Endothelial cell of umbilical vein (primary cell): ENCODE measurements at regions not wholly inside any gene's neighbourhood (a gene's known extent, or its start where the extent isn't known, plus 50 kb on each side); places are given as distances from the start of the nearest gene placed in this dataset.

Experiments used
- BruUV-seq: library from RNA; stranded (reverse); fragments of 400-500 nt; replicated peaks from 2 replicates; lab custom pipeline; 2021; lab: Mats Ljungman, UMichigan
- CTCF ChIA-PET: fragments of 300-600, 350-600 bp; sonication (Branson Sonifier 250); formaldehyde crosslinking; loops from one replicate; lab custom pipeline; 2021; ENCODE audit warnings: antibody characterized with exemption, inconsistent platforms; lab: Charles Lee
- POLR2A ChIA-PET: fragments of 300-600, 350-600 bp; sonication (Branson Sonifier 250); formaldehyde crosslinking; loops from one replicate; lab custom pipeline; 2021; ENCODE audit warnings: antibody characterized with exemption, inconsistent platforms; lab: Charles Lee
- DNase-seq: peaks from one replicate; pipeline ENCODE4 v3.0.0-alpha.2; 2011; ENCODE audit warnings: low read depth, low spot score
- FAIRE-seq: peaks from 2 replicates; lab custom pipeline; 2011; peaks lifted over from hg19 to GRCh38; lab: Jason Lieb, UNC
- H2AFZ ChIP-seq: 2 replicates; pipeline ENCODE4 v1.6.0; 2012; ENCODE audit warnings: low read depth, low read length, control low read depth, inconsistent platforms
- H3K27ac ChIP-seq: 2 replicates; pipeline ENCODE4 v1.5.1; 2011; ENCODE audit warnings: low read depth, mild to moderate bottlenecking, control low read depth, low read length, moderate library complexity; ENCODE audit not compliant: insufficient read depth
- H3K27me3 ChIP-seq, 2 experiments: 2 replicates each; pipeline versions ENCODE4 v1.6.0 to v1.6.1; 2011; ENCODE audit warnings: low read length in 2 of 2, mixed read lengths in 1 of 2; ENCODE audit not compliant: control insufficient read depth in 2 of 2, insufficient read depth in 2 of 2
- H3K36me3 ChIP-seq, 2 experiments: 2 replicates in 1 of 2; 3 replicates in 1 of 2; pipeline ENCODE4 v1.5.1; 2011; ENCODE audit warnings: low read length in 2 of 2, mild to moderate bottlenecking in 1 of 2, moderate library complexity in 1 of 2; ENCODE audit not compliant: control insufficient read depth in 2 of 2, insufficient read depth in 2 of 2; ENCODE audit errors: extremely low read depth in 1 of 2
- H3K4me1 ChIP-seq: 3 replicates; pipeline ENCODE4 v1.5.1; 2011; ENCODE audit warnings: mild to moderate bottlenecking, low read length; ENCODE audit not compliant: control insufficient read depth, insufficient read depth; ENCODE audit errors: extremely low read depth
- H3K4me2 ChIP-seq: 2 replicates; pipeline ENCODE4 v1.6.1; 2011; ENCODE audit warnings: low read length, control low read depth, mixed read lengths; ENCODE audit not compliant: insufficient read depth
- H3K4me3 ChIP-seq, 3 experiments: fragments of 200-600 bp in 1 of 3; sonication (generic), shearing (Covaris generic) in 1 of 3; replicated peaks in 1 of 3; 2 replicates each; pipeline ENCODE4 v1.5.1; 2011 to 2016; ENCODE audit warnings: control low read depth in 3 of 3, low read length in 3 of 3, mild to moderate bottlenecking in 2 of 3, inconsistent platforms in 1 of 3, low read depth in 1 of 3, moderate library complexity in 1 of 3; ENCODE audit not compliant: insufficient read depth in 1 of 3
- H3K79me2 ChIP-seq: 2 replicates; pipeline ENCODE4 v1.6.0; 2012; ENCODE audit warnings: low read length, inconsistent platforms; ENCODE audit not compliant: control insufficient read depth, insufficient read depth
- H3K9ac ChIP-seq: replicated peaks from 2 replicates; pipeline ENCODE3; 2011; ENCODE audit warnings: low read length, control low read depth; ENCODE audit not compliant: insufficient read depth; ENCODE audit errors: extremely low read depth
- H3K9me1 ChIP-seq: replicated peaks from 3 replicates; pipeline ENCODE4 v1.6.0; 2011; ENCODE audit warnings: mild to moderate bottlenecking, low read length; ENCODE audit not compliant: control insufficient read depth, insufficient read depth; ENCODE audit errors: extremely low read depth
- H3K9me3 ChIP-seq: replicated peaks from 2 replicates; pipeline ENCODE4 v1.5.1; 2012; ENCODE audit warnings: low read length, inconsistent platforms; ENCODE audit not compliant: control insufficient read depth, insufficient read depth
- H4K20me1 ChIP-seq: replicated peaks from 2 replicates; pipeline ENCODE3; 2011; ENCODE audit warnings: mild to moderate bottlenecking, low read length; ENCODE audit not compliant: control insufficient read depth, insufficient read depth; ENCODE audit errors: extremely low read depth
- CTCF ChIP-seq, 2 donors: IDR thresholded peaks; 1 replicate in 1 of 2; 2 replicates in 1 of 2; pipeline ENCODE4 v1.5.1; 2011; ENCODE audit warnings: low read length in 2 of 2, mild to moderate bottlenecking in 2 of 2, moderate library complexity in 2 of 2, control low read depth in 1 of 2, inconsistent platforms in 1 of 2, low read depth in 1 of 2; ENCODE audit not compliant: insufficient read depth in 1 of 2; ENCODE audit errors: extremely low read depth in 1 of 2
- EZH2 ChIP-seq: IDR thresholded peaks from 2 replicates; pipeline ENCODE4 v1.6.1; 2012; ENCODE audit warnings: borderline replicate concordance, low read depth, mild to moderate bottlenecking, moderate library complexity, low read length, inconsistent platforms; ENCODE audit not compliant: severe bottlenecking
- FOS ChIP-seq: IDR thresholded peaks from 2 replicates; pipeline ENCODE4 v1.6.1; 2011; ENCODE audit warnings: mild to moderate bottlenecking, low read length, moderate library complexity, borderline replicate concordance; ENCODE audit not compliant: insufficient read depth
- GATA2 ChIP-seq: IDR thresholded peaks from 2 replicates; pipeline ENCODE4 v1.7.0; 2011; ENCODE audit warnings: low read depth, mild to moderate bottlenecking, moderate library complexity, mixed read lengths, low read length; ENCODE audit not compliant: insufficient read length, insufficient read depth
- JUN ChIP-seq: IDR thresholded peaks from 2 replicates; pipeline ENCODE4 v1.6.1; 2011; ENCODE audit warnings: borderline replicate concordance, low read depth; ENCODE audit not compliant: insufficient read length, insufficient read depth
- MAX ChIP-seq: IDR thresholded peaks from 2 replicates; pipeline ENCODE4 v1.6.1; 2011; ENCODE audit not compliant: insufficient read depth, insufficient read length
- MYC ChIP-seq: IDR thresholded peaks from one replicate; pipeline ENCODE4 v1.6.1; 2011; ENCODE audit warnings: mild to moderate bottlenecking, low read depth, low read length
- POLR2A ChIP-seq: IDR thresholded peaks from 2 replicates; pipeline ENCODE4 v1.6.1; 2012; ENCODE audit warnings: low read depth, mild to moderate bottlenecking, control low read depth, low read length
- POLR2AphosphoS5 ChIP-seq: IDR thresholded peaks from 2 replicates; pipeline ENCODE4 v1.6.1; 2012; ENCODE audit warnings: low read depth, mild to moderate bottlenecking, control low read depth, low read length, moderate library complexity; ENCODE audit not compliant: insufficient read depth
- dilution Hi-C: fragments of 300-500 bp; cut with MboI; formaldehyde crosslinking; loops from one replicate; pipeline ENCODE4 v1.15.0; 2019; ENCODE audit warnings: low sequenced_read_pairs; ENCODE audit not compliant: extremely low pct_ligation_motif_present
- intact Hi-C: fragments of 100-400 bp; cut with micrococcal nuclease; formaldehyde crosslinking; loops from one replicate; pipeline ENCODE4 v1.10.0; 2022

GRCh38 chr3:30076899-30077298, 529.5 kb upstream of the TGFBR2 start:
- Histone ChIP-seq H3K79me2 (no peaks in the 10 kb centered on the region), H2AFZ (no peak overlapping the region), H3K9me3 (no peaks in the 10 kb centered on the region), H3K4me2 (no peak overlapping the region), H3K36me3 (no peaks in the 10 kb centered on the region), H3K4me1 (no peaks in the 10 kb centered on the region), H3K9ac (no peak overlapping the region), H3K4me3 (no peak overlapping the region), H4K20me1 (no peaks in the 10 kb centered on the region), H3K27ac (no peak overlapping the region), H3K9me1 (no peaks in the 10 kb centered on the region), H3K27me3 (no peaks in the 10 kb centered on the region)
- POLR2A ChIA-PET, result no interaction called here
- CTCF ChIA-PET, result interaction anchor here (0.9 to 1.1 kb wide), 2 partner anchors 8 to 16 kb away, joined by 3 read pairs; no protein-coding TSS in a partner anchor
- dilution Hi-C loops, result no loop called here
- no TSS peak for BruUV-seq
- no peak for FAIRE-seq
- intact Hi-C loops, result no loop called here
- DNase-seq, result no peak
- TF ChIP-seq GATA2 (no peak), EZH2 (no peak), CTCF (IDR thresholded peaks at IDR 0.05; ENCODE audit: extremely low read depth in 1 of 2, insufficient read depth in 1 of 2, low read depth in 1 of 2, low read length in 2 of 2) (no peak), POLR2AphosphoS5 (no peak), FOS (no peak), MAX (no peak), POLR2A (no peak), MYC (no peak), JUN (no peak)
